DMS114 treated with DMSO at 0.1 percent for 48 hours (cell line): ENCODE measurements at regions not wholly inside any gene's neighbourhood (a gene's known extent, or its start where the extent isn't known, plus 50 kb on each side); places are given as distances from the start of the nearest gene placed in this dataset.

Experiments used
- DNase-seq: peaks from one replicate; lab custom pipeline; 2025; ENCODE audit not compliant: unreplicated experiment; lab: John Stamatoyannopoulos, UW

DNA sequence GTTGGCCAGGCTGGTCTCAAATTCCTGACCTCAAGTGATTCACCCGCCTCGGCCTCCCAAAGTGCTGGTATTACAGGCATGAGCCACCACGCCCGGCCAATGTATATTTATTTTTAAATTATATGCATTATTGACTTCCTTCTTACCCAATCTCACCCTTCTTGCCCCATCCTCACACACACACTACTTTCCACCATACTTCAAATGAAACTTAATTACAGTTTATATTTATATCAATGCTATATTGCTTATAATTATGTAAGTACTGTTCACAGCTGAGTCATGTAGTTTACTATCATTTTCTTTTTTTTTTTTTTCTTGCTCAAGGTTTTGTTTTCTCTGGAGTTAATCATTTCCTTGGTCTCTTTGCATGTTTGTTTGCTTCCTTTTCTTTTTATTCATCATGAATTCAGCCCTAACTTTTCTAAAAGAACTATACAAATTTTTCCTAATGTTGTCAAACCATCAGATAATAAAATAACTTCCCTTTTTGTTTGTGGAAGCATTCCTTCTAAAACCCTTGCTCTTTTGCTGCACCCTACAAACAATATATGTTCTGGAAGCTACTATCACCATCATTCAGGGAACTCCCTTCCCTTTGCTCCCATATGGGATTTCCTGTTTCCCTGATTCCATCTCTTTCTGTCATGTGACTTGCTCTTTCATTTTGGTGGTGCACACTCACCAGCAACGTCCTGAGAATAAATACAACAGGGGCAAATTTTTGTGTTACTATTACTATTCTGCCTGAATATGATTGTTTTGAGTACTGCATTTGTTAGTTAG is 201.7 kb upstream of the SASH1 start:
- no peak for DNase-seq

DNA sequence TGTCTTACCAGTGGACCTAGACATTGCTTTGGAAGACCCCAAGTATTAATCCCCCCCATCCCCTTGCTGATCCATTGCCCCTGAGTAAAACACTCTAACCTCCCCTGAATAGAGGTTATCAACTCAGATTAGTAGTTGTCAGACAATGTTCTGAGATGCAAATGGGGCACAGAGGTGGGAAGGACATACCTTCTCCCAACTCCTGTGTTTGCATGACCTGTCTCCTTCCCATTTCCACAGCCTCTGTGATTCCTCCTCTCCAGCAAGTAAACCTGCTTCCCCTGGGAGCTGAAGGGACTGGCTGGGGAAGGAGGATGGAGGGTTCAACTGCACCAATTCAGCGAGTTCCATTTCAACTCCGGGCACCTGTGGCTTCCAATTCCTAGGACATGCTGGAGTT is 199.8 kb upstream of the SASH1 start:
- DNase-seq = no peak

DNA sequence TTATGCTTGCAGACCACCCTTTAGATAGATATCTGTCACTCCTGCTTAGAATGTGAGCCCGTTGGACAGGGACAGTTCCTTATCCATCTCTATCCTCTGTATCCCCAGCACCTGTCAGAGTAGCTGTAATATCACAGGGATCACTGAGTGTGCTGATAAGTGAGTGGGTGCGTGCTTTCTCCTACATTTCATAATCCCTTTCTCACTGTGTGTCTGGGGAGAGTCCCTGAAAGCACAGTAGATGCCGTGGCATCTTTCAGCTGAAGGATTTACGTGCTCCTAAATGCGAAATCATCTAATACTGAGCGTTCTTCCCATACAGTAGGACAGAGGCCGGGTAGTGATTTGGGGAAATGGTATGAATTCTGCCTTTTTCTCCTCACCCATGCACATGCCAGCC is 198.9 kb upstream of the SASH1 start:
- no peak for DNase-seq

DNA sequence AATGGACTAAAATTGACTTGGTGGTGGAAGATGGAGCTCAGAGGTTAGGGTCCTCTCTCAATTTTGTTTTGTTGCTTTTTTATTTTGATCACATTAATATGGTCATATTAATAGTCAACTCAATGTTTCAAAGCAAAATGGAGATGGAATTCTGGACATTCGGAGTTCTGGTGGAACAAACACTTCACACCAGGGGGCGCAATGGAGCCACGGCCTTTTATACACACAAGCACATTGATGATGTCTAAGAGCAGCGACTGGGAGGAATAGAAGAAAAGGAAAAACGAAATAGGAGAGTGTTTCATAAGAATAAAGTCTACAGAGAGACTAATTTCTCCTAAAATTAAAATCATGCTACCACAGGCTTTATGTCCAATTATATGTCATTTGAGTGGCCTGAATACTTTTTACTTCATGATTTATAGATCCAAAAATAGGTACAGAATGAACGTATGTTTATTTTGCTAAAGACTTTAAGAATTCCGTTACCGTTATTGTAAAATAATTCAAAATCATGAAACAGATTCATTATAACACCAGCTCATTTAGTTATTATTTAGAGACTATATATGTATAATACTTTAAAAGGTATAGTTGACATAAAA is 197.6 kb upstream of the SASH1 start:
- DNase-seq = peak; percentile 37

DNA sequence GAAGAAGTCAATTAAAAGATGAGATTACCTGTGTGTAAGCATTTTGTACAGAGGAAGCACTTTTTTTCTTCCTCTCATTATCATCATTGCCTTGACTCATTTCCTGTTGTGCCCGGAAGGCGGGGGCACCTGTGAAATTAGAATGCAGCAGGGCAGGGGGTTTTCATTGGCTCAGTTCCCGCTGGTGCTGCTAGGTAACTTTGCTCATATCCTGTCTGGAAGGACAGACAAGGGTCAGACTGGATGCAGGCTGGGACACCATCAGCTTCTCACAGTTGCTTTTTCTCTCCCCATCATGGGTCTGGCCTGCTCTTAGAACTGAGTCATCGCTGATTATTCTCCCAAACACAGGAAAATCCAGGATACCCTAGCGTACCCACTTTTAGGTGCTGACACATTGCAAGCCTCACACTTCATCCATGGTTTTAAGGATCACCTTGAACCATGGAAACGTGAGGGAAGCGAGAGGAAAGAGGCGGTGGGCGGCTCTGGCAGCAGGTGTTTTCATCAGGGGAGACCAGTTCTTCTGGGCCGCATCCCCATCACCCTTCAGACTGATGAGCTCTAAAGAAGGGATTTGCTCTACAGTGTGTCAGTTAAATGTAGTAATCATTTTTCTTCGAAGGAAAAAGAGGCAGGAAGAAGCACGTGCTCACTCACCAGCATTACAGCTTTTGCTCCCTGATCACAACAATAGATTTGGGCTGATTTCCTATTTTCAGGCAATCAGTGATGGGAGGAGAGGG is 195.7 kb upstream of the SASH1 start:
- no peak for DNase-seq

DNA sequence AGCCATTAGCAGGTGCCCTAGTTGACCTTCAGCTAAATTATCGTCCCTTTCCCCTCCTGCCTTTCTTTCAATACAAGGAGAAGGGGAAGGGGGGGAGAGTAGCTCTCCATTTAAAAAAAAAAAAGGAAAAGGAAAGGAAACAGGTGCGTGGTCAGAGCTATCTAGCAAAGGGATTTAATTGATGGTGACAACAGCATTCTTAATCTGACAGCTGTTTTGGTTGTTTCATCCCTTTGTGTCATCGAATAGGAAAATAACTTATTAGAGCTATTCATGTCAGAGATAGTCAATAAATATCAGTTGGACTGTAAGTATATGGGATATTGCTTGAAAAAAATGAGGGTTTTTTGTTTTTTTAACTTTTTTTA is 195.2 kb upstream of the SASH1 start:
- no peak for DNase-seq

DNA sequence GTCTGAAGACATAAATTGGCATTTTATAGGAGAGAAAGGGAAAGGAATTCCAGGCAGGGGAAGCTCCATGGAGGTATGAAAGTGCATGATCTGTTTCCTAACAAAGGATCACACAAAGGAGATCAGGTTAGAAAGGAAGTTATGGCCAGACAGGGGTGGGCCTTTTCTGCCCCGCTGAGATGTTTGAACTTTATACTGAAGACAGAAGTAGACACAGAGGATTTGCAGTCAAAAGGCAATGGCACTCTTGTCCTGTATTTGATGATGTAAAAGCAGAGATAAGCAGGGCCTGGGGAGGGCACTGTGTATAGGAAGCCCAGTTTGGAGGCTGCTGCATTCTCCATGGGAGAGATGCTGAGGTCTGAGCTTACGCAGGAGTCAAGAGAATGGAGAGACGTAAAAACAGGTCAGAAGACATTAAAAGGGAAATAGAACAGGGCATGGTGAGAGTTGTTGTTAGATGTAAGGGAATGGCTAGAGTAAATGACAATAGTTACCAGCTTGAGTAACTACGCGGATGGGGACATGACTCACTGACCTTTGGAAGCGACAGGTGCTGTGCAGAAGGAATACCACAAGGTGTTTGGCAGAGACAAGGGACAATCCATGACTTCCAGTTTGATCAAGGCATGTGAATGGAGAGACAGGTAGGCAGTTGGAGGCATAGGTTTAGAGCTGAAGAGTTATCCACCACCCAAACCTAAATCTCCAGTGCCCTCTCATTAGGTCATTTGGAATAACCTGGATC is 190.6 kb upstream of the SASH1 start:
- no peak for DNase-seq

DNA sequence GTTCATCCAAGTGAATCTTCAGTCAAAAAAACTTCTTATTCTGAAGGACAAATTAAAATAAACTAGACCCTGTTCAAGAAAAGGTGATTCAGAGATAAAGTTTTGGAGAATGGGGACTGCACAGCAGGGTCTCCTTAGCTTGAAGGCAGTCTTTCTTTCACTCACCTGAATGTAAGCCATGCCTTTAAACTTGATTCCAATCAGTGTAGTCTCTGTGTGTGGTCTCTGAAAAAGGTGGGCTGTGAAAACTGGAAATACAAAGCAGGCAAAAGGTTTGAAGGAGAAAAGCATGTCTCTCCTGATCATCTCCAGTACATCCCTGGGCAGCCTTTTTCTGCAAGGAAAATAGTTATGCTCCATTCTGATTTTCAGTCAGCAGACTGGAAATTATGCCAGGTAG is 188.0 kb upstream of the SASH1 start:
- no peak for DNase-seq

DNA sequence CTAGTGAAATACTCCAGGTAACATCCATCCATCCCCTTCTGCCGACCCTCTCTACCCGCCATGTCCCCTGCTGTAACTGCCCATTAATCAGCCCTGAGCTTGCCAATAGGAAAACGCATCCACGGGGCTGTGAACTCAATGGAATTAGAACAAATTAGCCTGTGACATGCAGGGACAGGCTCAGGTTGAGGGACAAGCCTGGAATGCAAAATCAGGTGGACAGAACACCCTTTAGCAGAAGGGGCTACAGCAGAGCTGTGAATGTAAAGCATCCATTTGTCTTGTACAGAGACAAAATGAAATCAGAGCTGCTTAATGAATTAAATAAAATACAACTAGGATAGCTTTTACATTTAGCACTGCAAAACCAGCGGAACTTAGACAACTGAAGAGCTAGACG is 187.3 kb upstream of the SASH1 start:
- no peak for DNase-seq

DNA sequence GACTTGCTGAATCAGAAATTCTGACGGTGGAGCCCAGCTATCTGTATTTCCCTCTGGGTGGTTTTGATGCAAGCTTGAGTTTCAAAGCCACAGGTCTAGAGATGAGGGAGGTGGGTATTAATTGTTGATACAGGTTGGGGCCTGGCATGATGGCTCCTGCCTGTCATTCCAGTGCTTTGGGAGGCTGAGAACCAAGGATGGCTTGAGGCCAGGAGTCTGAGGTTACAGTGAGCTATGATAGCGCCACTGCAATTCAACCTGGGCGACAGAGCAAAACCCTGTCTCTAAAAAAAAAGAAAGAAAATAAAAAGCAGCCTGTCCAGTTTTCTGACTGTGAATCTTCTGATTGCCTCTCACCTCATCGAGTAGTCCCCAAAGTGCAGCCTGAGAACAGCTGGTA is 184.8 kb upstream of the SASH1 start:
- no peak for DNase-seq

DNA sequence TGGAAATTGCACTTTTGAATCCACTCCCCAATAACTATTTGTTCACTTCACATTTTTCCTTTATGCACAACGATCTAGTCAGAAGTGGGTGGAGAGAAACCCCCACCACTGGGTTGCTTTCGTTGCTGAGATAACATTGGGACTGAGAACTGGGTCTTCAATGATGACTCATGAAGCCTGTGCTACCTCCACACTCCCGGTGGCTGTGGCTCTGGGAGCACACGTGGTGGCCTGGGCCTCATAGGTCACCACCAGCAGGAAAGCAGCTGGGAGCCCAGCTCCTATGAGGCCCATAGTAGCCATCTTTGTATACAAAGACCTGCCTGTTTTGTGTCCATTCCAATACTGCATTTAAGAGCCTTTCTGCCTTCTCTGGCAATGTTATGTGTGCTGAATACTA is 178.0 kb upstream of the SASH1 start:
- no peak for DNase-seq

DNA sequence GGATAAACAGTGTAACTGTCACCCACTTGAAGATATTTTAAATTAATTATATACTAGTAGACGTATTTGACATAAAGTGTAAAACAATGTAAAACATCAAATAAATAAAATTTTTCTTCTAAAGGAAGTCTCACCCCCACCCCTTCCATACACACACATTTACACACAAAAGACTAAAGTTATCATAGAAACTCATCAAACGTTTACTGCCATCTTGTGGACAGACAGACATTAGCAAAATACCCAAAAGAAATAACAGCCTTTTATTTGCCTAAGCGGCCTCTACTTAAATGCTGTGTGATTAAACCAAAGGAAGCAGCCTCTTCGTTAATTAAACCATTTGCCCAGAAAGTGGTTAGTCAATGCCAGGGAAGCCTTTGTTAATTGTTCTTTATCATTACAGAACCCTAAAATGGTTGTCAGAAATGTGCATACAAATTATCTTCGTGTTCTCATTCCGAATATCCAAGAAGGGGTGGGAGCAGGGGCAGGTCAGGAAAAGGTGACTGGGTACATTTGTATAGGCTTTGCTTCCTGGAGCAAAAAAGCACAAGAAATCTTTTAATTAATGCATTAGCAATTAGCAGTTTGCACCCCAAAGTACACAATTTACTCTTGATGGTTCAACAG is 176.2 kb upstream of the SASH1 start:
- DNase-seq = peak; percentile 17

DNA sequence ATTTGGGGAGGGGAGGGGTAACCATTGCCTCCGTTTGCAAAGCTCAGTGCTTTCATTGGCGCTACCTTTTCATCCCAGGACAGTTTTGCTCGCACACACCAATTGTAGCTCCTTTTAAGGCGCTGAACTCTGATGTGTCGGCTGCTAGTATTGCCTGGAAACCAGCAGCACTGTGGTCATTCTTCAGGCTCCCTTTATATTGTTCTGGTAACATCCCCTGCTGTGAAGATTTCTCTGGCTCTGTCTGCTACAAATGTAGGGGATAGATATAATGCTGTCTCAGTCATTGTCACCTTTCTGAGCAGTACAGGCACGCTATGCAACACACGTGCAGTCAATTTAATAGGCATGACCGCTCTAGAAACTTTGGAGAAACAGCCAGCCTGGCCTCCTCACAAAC is 172.9 kb upstream of the SASH1 start:
- DNase-seq = no peak

DNA sequence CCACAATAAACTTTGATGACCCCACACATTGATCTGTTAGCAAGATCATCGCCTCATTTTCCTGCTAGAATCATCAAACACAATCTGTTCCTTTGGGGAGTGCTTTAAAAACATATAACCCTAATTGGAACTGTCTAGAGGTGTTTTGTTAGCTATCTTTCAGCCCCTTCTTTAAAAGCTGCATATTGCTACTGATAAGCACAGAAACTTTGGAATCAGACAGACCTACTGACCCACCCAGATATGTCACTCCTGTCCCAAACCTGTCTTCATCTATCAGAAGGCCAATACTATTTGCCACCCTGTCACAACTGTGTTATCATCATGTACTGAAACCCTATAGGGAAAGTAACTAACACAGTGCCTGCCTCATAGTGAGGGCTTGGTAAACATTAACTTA is 172.4 kb upstream of the SASH1 start:
- DNase-seq = no peak

DNA sequence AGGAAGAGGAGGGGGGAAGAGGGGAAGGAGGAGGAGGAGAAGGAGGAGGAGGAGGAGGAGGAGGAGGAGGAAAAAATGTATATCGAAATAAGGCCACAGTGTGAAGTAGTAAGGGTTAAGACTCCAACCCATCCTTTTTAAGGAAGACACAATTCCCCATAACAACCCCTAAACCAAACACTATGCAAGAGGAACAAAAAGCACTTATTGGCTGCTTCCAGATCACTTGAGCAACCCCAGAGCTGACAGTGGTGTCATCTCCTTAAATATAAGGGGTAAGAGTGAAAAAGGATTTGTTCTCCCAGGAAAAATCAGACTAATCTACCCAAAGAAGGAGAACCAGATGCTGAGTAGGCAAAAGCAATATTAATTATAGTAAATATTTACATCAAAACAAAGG is 169.1 kb upstream of the SASH1 start:
- no peak for DNase-seq

DNA sequence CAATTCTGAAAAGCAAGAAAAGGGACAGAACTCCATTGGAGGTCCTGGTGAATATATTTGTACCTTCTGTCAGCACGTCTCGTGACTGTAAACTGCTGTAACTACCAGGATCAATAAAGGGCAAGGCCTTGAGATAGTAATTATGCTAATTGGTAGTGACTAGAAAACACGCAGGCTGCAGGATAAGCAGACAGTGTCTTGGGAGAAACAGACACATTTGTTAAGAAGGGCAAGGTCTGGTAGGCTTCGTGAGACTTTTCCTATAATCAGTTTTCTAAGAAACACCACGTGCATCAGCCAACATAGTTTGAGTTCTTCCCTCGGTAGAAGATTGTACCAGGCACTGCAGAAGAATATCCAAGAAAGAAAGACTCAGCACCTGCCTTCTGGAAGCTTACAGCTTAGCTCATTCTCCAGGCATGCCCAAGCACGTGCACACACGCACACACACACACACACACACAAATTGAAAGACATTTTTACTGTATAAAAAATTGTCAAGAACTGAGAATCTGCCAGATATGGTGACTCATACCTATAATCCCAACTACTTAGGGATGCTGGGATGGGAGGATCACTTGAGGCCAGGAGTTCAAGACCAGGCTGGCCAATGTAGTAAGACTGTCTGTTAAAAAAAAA is 167.0 kb upstream of the SASH1 start:
- DNase-seq = no peak

DNA sequence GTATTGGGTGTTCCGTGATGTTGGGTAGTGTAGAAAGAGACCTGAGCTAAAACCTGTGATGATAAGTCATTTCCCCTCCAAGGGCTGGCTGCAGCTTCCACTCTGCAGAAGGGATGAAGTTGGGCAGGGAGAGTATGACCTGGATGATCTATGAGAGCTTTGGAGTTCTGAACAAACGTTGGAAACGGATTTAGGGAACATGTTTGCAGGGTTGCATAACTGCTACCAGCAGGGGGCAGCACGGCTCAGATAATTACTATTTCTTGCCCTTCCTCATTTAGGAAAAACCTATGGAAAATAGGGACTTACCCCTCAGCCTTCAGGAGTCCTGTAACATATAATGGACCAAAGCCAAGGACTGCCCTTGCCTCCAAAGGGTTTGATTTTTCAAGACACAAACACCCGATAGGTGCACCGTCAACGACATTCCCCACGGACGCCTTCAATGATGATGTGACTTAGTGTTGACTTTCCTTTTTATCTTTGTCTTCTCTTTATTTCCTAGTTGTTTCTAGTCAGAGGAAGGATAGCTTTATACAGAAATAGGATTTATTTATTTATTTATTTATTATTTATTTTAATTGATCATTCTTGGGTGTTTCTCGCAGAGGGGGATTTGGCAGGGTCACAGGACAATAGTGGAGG is 164.9 kb upstream of the SASH1 start:
- DNase-seq = peak; percentile 5

DNA sequence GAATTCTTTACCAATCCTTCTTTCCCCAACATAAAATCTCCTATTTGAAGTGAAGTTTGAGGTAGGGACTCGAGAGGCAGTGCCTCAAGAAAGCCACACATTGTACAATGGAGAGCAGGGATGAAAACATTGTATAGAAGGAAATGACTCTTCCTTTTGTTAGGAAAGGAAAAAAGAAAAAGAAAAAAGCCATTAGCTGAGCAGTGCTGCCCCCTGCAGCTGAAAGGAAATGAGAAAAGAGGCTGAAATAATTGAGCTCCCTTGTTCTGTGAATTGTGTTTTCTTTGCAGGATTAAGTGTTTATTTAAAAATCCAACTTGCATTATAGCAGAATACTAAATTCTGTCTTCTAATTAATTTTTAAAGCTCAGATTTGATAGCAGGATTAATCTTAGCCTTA is 162.9 kb upstream of the SASH1 start:
- DNase-seq = no peak

DNA sequence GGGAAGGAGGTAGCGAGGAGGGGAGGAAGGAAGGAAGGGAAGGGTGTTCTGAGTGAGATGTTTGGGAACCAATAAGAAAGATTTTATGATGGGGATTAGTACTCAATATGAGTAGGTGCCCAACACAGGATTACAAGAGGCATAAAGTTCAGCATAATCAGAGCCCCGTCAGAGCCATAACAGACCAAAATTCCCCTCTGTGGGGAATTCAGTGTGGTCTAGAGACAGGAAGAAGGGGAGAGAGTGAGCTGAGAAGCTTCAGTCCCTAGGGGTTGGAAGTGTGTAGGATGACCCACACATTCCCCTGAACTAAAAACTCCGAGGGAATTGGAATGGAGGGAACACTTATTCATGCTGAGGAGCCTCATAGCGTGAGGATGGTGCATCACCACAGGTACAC is 160.3 kb upstream of the SASH1 start:
- DNase-seq = no peak

DNA sequence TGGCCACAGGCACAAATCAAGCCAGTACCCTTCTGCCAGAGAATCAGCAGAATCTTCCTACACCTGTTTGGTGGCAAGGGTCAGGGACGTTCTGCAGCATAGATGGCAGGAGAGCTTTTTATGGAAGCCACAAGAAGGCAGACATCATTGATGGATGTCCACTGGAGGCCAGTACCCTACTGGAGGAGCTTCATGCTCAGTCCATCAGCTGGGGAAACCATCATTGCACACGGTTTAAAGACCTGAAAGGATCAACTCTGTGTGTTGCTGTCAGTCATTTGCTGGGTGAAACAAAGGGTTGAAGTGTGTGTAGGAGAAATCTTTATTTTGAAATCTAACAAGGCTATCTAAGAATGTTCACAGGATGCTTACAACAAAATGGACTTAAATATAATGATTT is 158.9 kb upstream of the SASH1 start:
- no peak for DNase-seq
